NCI-H460 (cell line): ENCODE measurements at regions not wholly inside any gene's neighbourhood (a gene's known extent, or its start where the extent isn't known, plus 50 kb on each side); places are given as distances from the start of the nearest gene placed in this dataset.
"Not testable (repeated sequence)": the region's sequence is repeated elsewhere in the genome, so short reads cannot be mapped to it uniquely, and the experiment has no call there.

Source experiments
- DNase-seq: peaks from one replicate; pipeline ENCODE4 v3.0.0-alpha.2; 2016; ENCODE audit warnings: low read depth; ENCODE audit errors: extremely low read depth

DNA sequence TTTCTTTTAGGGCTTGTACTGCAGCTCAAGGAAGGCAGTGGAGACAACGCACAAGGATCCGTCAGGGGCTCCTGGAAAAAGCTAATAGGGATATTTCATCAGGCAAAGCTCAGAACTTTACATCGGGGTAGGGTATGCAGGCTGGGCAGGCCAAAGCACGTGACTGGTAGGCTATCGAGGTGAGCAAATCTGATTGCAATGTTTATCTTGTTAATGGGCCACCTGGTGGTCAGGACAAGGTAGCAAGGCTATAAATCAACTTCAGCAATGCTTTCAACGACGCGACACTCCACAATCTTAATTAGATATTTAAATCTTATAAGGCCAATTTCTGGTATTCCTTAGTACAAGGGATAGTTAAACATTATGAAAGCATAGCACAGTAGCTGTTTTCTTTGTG is 1302.8 kb upstream of the EYS start:
- no peak for DNase-seq

DNA sequence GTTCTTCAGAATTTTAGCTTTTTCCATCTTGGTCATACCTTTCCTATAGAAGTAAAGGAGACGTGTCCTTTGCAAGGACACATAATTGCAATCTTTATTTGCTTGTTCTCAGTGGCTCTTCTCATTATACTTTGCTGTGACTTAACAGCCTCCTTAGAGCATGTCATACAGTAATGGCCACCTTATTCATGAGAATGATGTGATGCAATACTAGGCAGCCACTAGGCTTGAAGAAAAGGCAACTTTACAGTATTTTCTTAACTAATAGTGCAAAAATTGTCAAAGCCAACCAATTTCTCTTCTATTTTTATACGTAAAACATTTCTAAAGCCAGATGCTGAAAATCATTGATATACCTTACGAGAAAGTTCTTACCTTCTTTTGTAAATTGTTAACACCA is 1296.8 kb upstream of the EYS start:
- no peak for DNase-seq

DNA sequence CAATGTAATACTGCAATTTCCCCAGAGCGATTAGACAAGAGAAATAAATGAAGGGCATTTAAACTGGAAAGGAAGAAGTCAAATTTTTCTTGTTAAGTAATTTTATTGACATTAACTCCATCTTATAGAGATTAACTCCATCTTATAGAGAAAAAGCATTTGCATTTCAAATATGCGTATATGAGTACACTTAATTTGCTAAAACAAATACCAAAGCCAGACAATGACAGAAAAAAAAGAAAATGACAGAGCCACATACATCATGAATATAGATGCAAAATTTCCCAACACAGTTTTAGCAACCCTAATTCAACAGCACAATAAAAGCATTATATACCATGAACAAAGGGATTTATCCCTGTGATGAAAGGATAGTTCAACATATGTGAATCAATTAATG is 1293.1 kb upstream of the EYS start:
- no peak for DNase-seq

DNA sequence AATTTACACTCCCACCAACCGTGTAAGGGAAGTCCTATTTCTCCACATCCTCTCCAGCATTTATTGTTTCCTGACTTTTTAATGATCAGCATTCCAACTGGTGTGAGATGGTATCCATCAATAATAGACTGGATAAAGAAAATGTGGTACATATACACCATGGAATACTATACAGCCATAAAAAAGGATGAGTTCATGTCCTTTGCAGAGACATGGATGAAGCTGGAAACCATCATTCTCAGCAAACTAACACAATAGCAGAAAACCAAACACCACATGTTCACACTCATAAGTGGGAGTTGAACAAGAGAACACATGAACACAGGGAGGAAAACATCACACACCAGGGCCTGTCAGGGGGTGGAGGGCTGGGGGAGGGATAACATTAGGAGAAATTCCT is 1290.6 kb upstream of the EYS start:
- DNase-seq = not testable (repeated sequence)

DNA sequence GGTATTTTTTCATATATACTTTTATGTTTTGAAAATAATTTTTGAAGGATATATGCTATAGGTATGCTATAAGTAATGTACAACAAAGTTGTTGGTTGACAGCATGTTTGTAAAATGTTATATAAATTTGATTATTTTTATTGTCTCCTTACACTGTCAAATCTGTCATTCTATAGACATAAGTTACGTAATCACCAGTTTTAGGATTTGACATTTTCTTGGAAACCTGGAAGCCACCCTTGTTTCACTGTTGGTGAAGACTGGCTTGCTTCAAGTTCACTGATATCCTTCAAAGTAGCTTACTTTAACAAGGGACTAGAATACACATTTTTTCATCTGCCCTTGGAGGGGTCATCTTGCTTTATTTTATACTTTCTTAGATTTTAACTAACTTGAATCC is 1288.6 kb upstream of the EYS start:
- DNase-seq = no peak

DNA sequence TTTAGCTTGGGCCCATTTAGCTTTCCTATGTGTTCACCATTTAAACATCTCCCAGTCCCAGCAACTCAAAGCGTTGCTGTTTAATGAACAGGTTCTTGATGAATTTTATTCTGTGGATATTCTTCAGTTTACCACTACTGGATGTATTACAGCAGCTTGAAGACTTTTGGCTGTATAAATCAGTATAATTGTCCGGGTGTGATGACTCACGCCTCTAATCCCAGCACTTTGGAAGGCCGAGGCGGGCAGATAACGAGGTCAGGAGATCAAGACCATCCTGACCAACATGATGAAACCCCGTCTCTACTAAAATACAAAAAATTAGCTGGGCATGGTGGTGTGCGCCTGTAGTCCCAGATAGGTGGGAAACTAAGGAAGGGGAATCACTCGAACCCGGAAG is 1286.7 kb upstream of the EYS start:
- not testable (repeated sequence) for DNase-seq

DNA sequence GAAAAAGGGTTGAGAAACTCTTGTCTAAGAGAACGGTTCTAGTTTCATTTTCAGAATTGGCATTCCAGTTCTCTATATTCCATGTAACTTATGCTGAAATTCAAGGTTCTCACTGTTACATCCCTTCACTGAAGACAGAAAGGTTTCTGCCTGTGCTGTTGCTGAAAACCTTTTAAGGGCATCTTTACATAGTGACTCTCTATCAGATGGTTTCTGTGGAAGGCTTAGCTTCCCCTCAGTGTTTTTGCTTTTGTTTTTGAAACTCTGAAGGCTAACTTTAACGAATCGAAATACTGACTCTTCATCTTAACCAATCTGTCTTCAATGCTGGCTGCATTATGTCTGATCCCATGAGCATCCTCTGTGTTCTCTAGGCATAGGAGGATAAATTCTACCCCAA is 1286.2 kb upstream of the EYS start:
- no peak for DNase-seq

DNA sequence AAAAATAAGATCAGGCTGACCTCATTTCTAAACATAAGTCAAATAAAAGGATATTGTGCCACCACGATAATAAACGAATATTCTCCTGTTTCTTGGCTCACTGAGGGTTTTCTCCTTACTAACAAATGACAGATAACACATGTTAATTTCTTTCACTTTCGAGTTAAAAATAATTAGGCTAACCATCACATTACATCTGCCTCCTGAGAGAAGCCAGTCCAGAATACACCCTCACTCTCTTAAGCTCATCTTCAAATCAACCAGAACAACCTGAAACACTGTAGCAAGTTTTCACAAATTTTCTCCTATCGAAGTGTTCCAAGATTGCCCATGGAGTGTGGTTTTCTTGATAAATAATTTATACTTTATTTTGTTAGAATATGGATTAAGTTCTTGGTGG is 1285.6 kb upstream of the EYS start:
- DNase-seq = no peak

DNA sequence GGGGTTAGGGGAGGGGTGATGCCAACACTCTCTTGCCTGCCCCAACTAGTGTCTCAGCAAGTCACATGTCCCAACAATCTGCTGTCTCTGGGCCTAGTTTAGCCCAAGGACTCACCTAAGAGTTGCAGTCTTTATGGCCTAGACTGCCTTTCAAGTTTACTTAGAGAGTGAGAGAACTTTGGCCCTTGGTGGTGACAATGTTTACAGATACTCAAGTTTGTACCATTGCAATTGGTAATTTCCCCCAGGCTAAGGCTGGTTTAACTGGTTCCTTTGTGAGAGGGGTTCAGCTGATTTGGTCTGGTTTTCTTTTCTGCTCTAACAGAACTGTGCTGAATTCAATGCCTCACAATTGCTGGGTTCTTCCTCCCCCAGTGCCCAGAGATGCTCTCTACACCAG is 1279.9 kb upstream of the EYS start:
- no peak for DNase-seq

DNA sequence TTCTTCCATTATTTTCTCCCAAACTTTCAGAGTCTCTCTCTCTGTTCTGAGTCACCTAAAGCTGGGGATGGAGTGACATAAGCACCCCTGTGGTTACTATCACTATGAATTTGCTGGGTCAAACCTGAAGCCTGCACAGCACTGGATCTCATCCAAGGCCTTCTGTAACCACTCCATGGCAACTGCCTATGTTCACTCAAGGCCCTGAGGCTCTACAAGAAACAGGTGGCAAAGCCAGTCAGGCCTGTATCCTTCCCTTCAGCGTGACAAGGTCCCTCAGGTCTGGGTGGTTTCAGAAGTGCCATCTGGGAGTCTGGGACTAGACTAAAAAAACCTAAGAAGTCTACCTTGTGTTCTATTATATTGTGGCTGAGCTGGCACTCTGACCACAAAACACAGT is 1278.8 kb upstream of the EYS start:
- DNase-seq = no peak

DNA sequence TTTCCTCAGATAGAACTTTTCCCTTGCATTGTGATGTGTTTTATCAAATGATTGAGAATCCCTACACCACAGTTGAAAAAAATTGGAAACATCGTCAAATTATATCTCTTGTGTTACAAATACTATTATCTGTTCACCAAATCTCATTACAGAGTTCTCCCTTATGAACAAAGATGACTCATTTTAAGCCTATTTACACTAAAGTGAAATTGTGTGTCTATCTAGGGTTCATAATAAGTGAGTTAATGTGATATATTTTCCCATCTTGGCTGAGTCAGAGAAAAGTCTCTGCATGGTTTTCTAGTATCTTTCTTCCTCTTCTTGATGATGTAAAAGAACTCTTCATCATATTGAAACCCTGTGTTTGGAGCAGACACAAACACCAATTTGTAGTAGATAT is 1263.3 kb upstream of the EYS start:
- DNase-seq = no peak

DNA sequence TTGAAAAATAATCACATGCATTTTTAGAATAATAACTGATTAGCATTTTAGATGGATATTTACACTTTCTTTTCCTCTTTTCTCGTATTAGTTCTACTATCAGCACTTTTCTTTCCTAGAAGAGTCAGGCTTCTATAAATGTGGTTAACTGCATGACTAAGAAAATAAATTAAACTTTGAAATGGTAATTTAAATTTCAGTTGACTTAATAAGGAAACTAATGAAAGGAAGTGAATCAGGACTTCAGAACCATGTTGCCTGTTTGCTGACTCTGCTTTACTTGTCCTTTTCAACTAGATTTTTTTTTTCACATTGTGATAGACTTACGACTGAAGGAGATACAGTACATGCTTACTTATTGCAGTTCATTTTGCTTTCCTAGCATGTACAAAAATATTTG is 1258.2 kb upstream of the EYS start:
- no peak for DNase-seq

DNA sequence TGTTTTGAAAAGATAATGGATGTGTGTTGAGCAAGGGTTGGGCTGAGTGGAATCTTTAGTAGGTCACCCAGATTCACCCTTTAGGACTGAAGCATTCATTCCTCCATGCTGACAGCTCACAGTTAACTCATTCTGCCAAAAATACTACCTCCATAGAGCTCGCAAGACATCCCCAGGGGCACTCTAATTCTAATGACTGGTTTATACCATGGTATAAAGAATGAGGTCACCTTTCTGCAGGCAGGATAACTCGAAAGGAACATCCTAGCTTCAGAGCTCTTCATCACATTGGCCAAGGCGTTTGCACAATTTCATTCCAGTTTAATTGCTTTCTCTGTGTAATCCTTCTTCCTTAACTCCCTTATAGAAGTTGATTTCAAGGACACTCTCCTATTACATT is 1257.2 kb upstream of the EYS start:
- DNase-seq = no peak

DNA sequence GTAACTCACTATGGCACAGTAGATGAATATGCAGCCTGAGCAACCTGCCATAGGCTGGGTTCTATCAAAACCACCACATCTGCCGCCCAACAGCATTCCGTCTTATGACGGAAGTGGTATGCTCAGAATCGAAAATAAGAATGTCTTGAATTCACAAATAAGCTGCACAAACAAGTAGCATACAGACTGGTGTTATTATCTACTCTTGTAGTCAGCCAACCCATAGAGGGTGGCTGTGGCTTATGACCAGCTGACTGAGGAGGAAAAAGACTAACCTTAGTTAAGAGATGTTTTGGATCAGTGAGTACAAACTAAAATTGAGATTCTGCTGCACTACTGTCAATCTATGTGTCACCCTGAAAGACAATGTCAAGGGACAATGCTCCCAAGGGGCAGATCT is 1255.1 kb upstream of the EYS start:
- DNase-seq = no peak

DNA sequence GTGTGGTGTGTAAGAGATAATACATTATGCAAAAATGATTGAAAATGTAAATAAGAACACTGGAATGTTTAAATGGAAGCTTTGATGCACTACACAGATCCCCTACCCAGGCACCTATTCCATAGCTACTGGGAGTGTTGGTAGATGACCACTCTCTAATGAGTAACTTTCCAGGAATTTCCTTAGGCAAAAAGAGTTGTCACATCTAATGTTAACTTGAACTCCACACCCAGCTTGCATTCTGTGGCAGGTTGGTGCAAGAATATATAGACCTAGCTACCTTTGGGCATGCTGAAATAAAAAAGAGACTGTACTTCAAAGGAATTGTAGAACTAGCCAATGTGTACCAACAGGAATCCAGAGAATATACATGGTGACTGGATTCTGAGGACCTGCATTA is 1254.2 kb upstream of the EYS start:
- DNase-seq = no peak

DNA sequence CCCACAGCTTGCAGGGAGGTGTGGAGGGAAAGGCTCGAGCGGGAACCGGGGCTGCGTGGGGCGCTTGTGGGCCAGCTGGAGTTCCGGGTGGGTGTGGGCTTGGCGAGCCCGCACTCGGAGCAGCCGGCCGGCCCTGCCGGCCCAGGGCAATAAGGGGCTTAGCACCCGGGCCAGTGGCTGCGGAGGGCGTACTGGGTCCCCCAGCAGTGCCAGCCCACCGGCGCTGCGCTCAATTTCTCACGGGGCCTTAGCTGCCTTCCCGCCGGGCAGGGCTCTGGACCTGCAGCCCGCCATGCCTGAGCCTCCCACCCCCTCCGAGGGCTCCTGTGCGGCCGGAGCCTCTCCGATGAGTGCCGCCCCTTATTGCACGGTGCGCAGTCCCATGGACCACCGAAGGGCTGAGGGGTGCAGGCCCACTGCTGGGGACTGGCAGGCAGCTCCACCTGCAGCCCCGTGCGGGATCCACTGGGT is 1242.2 kb upstream of the EYS start:
- no peak for DNase-seq

DNA sequence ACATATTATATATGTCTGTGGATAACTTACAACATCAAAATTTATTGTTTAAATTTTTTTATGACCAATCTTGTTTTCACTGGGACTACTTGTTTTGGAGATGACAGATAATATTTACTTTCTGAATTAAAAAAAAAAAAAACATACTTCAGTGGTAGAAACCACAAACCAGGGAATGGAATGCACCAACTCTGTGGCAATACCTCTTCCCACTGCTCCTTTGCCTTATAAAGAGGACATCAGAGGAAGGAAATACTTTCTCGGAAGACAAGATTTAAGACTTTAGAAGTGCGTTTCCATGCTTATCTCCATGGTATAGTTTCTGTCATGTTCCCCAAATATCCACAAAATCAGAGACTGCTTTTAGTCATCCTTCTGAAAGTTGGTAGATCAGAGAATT is 1241.1 kb upstream of the EYS start:
- DNase-seq = no peak

DNA sequence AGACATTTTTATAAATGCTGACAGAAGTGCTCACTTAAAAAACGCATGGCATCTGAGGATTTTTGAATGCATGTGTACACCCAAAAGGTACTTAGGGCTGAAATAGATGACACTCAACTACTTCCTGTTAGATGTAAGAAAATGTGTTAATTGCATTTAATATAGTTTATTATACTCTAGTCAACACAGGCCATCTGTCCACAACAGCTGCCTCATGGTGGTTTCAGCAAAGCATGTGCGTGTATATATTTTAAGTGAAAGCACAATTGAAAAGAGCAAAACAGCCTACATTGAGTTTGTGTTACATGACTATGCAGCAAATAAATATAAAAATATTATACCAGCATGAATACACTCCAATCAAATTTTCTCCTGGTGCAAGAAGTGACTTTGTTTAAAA is 1233.0 kb upstream of the EYS start:
- DNase-seq = no peak

DNA sequence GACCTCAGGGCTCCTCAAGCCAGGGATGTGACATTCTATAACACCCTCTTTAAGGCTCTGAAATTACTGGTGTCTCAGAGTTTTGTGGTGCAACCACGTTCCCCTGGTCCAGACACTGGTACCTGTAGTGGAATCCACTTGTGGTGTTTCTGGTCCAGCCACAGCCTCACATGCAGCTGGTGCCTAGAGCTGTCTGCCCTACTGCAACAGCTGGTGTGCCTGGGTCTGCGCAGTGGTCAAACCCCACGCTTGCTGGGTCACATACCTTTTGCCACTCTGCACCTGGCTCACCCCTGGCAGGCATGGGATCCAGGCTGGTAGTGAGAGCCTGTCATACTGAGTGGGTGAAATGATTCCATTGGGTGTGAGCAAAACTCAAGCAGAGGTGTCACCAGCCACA is 1230.2 kb upstream of the EYS start:
- no peak for DNase-seq

DNA sequence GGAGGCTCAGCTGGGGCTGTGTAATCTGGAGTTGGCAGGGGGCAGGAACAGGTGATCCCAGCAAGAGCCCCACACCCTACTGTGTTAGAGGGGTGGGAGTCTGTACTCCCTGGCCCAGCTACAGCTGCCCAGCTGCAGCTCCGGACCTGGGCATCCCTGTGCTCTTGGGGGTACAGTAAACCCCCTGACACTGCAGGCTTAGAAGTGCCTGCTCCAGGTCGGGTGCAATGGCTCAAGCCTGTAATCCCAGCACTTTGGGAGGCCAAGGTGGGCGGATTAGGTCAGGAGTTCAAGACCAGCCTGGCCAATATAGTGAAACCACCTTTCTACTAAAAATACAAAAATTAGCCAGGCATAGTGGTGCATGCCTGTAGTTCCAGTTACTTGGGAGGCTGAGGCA is 1228.6 kb upstream of the EYS start:
- DNase-seq = no peak

DNA sequence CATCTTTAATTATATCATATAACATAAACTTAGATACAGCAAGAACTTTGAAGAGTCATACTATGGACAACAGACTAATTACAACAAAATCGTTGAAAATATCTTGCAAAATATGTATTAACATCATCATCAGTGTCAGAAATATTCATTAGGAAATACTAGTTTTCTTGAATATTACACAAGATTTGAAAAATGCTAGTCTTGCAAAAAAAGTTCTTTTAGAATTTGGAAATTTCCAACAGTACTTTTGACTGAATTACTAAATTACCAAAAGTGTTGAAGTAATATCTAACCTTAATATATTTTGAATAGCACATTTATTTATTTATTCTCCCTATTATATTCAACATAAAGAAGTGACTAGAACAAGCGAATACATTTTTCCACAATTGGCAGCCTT is 1224.8 kb upstream of the EYS start:
- DNase-seq = no peak

DNA sequence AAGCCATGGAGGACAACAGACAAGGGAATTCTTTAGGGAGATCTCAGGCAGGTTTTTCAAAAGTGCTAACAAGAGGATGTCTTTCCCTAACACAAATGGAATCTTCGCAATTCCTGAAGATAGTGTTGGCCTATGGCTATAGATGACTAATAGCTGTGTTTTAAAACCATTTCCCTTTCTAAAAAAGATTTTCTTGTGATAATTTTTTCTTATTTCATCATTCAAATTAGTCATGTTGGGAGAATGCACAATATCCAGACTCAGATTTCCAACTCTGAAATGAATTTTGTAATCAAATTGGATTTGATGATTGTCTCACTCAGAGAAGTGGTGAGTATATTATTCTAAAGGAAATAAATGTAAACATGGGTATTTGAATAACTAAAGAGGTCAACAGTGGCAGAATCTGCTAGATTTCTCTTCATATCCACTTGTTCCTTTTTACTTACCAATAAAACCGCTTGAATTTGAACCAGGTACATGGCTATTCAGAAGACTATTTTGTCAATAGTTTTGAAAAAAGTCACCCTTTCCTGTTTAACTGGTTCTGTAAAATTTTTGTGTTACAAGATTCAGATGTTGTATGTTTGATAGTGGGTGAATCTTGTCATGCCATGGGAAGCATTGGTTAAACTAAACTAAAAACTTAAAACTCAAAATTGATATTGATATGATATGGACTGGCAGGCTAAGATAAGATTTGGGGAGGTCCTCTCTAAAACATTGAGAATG is 1223.7 kb upstream of the EYS start:
- DNase-seq = no peak

DNA sequence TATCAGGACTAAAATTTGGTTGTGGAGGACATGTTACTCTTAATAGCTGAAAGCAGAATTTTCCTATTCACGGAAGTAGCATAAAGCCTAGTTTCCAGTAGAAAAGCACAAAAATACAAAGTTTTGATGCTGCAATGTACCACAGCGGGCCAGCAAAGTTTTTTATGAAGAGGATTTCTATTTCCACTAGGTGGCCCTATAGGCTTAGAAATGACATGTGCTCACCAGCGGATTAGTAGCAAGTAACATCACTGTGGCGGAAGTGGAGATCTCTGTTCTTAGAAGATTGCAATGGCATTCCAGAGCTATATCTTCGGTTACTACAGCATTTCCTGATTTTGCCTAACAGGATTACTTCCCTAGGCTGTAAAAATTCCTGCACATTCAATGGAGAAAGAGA is 1219.0 kb upstream of the EYS start:
- no peak for DNase-seq
